ENCODE measurements at regions not wholly inside any gene's neighbourhood (a gene's known extent, or its start where the extent isn't known, plus 50 kb on each side); places are given as distances from the start of the nearest gene placed in this dataset.

DNA sequence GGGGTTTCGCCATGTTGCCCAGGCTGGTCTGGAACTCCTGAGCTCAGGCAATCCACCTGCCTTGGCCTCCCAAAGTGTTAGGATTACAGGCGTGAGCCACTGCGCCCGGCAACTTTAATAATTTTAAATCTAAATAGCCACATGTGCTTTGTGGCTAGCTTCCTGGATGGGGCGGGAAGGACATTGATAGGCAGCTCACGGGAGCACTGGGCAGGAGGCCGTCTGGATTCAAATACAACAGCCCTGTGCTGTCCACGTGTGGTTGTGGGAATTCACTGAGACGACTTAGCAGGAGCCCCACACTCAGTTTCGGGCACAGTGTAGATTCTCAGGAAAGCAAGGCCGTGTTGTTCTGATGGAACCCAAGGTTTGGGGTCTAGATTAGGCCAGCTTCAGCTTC lies 177.1 kb downstream of the ETS2 start:
- no peaks in the 10 kb centered on the region for H3K9me3 ChIP-seq (ENCODE audit: low read depth, low read length)
- DNase-seq (ENCODE audit: insufficient read length, low spot score, missing footprints): no peak
- no peak overlapping the region for H3K4me2 ChIP-seq (ENCODE audit: insufficient read depth, low read length)
- no peak overlapping the region for H3K27ac ChIP-seq (ENCODE audit: low read depth, low read length)
- H3K4me3 ChIP-seq (ENCODE audit: insufficient read depth, low read length): no peak overlapping the region
- H3K79me2 ChIP-seq (ENCODE audit: insufficient read depth, low read length): no peaks in the 10 kb centered on the region
- TF ChIP-seq, protein P1, sequence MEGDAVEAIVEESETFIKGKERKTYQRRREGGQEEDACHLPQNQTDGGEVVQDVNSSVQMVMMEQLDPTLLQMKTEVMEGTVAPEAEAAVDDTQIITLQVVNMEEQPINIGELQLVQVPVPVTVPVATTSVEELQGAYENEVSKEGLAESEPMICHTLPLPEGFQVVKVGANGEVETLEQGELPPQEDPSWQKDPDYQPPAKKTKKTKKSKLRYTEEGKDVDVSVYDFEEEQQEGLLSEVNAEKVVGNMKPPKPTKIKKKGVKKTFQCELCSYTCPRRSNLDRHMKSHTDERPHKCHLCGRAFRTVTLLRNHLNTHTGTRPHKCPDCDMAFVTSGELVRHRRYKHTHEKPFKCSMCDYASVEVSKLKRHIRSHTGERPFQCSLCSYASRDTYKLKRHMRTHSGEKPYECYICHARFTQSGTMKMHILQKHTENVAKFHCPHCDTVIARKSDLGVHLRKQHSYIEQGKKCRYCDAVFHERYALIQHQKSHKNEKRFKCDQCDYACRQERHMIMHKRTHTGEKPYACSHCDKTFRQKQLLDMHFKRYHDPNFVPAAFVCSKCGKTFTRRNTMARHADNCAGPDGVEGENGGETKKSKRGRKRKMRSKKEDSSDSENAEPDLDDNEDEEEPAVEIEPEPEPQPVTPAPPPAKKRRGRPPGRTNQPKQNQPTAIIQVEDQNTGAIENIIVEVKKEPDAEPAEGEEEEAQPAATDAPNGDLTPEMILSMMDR (IDR thresholded peaks at IDR 0.05; ENCODE audit: extremely low read depth, low read depth, low read length): no peak
- H3K36me3 ChIP-seq (ENCODE audit: insufficient read depth, low read length): no peaks in the 10 kb centered on the region
- H3K27me3 ChIP-seq (ENCODE audit: insufficient read depth, low read length): peaks cover 21% of the 10 kb centered on the region
- no peaks in the 10 kb centered on the region for H4K20me1 ChIP-seq (ENCODE audit: insufficient read depth, low read length)
- H3K4me1 ChIP-seq (ENCODE audit: insufficient read depth, low read length): peaks cover 26% of the 10 kb centered on the region
- H2AFZ ChIP-seq (ENCODE audit: low read length): no peak overlapping the region

GRCh38 chr21:38982096-38982495 lies 176.4 kb downstream of the ETS2 start:
- no peaks in the 10 kb centered on the region for H3K9me3 ChIP-seq (ENCODE audit: low read depth, low read length)
- H4K20me1 ChIP-seq (ENCODE audit: insufficient read depth, low read length): no peaks in the 10 kb centered on the region
- no peak for DNase-seq (ENCODE audit: insufficient read length, low spot score, missing footprints)
- peaks cover 28% of the 10 kb centered on the region for H3K27me3 ChIP-seq (ENCODE audit: insufficient read depth, low read length)
- TF ChIP-seq, protein P1 (IDR thresholded peaks at IDR 0.05; ENCODE audit: extremely low read depth, low read depth, low read length): no peak
- H3K4me3 ChIP-seq (ENCODE audit: insufficient read depth, low read length): no peak overlapping the region
- no peaks in the 10 kb centered on the region for H3K36me3 ChIP-seq (ENCODE audit: insufficient read depth, low read length)
- H3K79me2 ChIP-seq (ENCODE audit: insufficient read depth, low read length): no peaks in the 10 kb centered on the region
- H2AFZ ChIP-seq (ENCODE audit: low read length): no peak overlapping the region
- H3K27ac ChIP-seq (ENCODE audit: low read depth, low read length): no peak overlapping the region
- H3K4me2 ChIP-seq (ENCODE audit: insufficient read depth, low read length): no peak overlapping the region
- H3K4me1 ChIP-seq (ENCODE audit: insufficient read depth, low read length): peaks cover 26% of the 10 kb centered on the region

- DNase-seq (ENCODE audit: insufficient read length, low spot score, missing footprints): no peak
- no peaks in the 10 kb centered on the region for H3K36me3 ChIP-seq (ENCODE audit: insufficient read depth, low read length)
- TF ChIP-seq, protein P1 (IDR thresholded peaks at IDR 0.05; ENCODE audit: extremely low read depth, low read depth, low read length): no peak
- no peaks in the 10 kb centered on the region for H4K20me1 ChIP-seq (ENCODE audit: insufficient read depth, low read length)
- H2AFZ ChIP-seq (ENCODE audit: low read length): no peak overlapping the region
- no peaks in the 10 kb centered on the region for H3K79me2 ChIP-seq (ENCODE audit: insufficient read depth, low read length)
- no peak overlapping the region for H3K27ac ChIP-seq (ENCODE audit: low read depth, low read length)
- H3K4me2 ChIP-seq (ENCODE audit: insufficient read depth, low read length): no peak overlapping the region
- H3K27me3 ChIP-seq (ENCODE audit: insufficient read depth, low read length): peaks cover 30% of the 10 kb centered on the region
- H3K4me1 ChIP-seq (ENCODE audit: insufficient read depth, low read length): peaks cover 19% of the 10 kb centered on the region
- no peak overlapping the region for H3K4me3 ChIP-seq (ENCODE audit: insufficient read depth, low read length)
- no peaks in the 10 kb centered on the region for H3K9me3 ChIP-seq (ENCODE audit: low read depth, low read length)
Measured at GRCh38 chr21:38980416-38981313, 174.9 kb downstream of the ETS2 start.

DNA sequence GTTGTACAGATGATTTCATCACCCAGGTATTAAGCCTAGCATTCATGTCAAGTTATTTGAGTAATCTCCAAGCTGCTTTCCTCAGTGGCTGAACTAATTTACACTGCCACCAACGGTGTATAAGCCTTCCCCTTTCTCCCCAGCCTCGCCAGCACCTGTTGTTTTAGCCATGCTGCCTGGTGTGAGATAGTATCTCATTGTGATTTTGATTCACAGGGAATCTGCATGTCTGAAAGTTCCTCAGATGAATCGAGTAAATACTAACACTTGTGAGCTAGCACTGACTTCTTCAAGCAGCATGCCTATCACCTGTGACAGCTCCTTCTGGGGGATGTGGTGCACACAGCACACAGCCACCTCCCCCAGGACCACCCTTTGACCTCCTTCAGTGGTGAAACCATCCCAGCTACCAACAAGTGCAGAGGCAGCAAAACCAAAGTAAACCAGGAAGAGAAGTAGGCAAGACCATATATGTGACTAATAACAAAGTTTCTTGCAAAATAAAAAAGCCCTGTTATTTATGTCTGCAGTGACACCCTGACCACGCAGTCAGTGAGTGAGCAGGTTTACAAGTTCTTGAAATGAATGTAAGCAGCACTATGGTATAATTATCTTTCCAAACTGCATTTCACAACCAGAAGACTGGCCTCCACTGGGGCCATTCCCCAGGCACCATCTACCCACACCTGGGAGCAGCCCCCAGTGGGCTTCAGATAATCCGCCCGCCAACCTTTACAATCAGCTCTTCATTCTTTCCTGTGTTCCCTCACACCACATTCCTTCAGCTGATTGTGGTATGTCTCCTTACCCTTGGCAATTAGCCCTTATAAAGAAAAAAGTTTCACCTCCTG lies 173.8 kb downstream of the ETS2 start:
- Histone ChIP-seq H4K20me1 (ENCODE audit: insufficient read depth, low read length) (no peaks in the 10 kb centered on the region), H3K9me3 (ENCODE audit: low read depth, low read length) (no peaks in the 10 kb centered on the region), H3K36me3 (ENCODE audit: insufficient read depth, low read length) (no peaks in the 10 kb centered on the region), H3K27me3 (ENCODE audit: insufficient read depth, low read length) (peaks cover 30% of the 10 kb centered on the region), H3K4me2 (ENCODE audit: insufficient read depth, low read length) (no peak overlapping the region), H3K27ac (ENCODE audit: low read depth, low read length) (no peak overlapping the region), H3K4me3 (ENCODE audit: insufficient read depth, low read length) (no peak overlapping the region), H2AFZ (ENCODE audit: low read length) (no peak overlapping the region), H3K4me1 (ENCODE audit: insufficient read depth, low read length) (peaks cover 7% of the 10 kb centered on the region), H3K79me2 (ENCODE audit: insufficient read depth, low read length) (no peaks in the 10 kb centered on the region)
- TF ChIP-seq, protein P1 (IDR thresholded peaks at IDR 0.05; ENCODE audit: extremely low read depth, low read depth, low read length): no peak
- no peak for DNase-seq (ENCODE audit: insufficient read length, low spot score, missing footprints)
